ENCODE measurements at regions not wholly inside any gene's neighbourhood (a gene's known extent, or its start where the extent isn't known, plus 50 kb on each side); places are given as distances from the start of the nearest gene placed in this dataset.
"Not testable (repeated sequence)": the region's sequence is repeated elsewhere in the genome, so short reads cannot be mapped to it uniquely, and the experiment has no call there.

GRCh38 chr16:51522902-51523301 is 371.8 kb upstream of the SALL1 start:
- Histone ChIP-seq H3K27me3 (ENCODE audit: insufficient read depth in 3 of 3, low read length in 2 of 3) (peaks cover 0 to 2% (median 0%) of the 10 kb centered on the region in 3 donors), H3K4me1 (no peaks in the 10 kb centered on the region), H3K4me3 (no peak overlapping the region), H3K27ac (no peak overlapping the region), H3K36me3 (ENCODE audit: insufficient read depth in 1 of 2, low read depth in 1 of 2) (no peaks in the 10 kb centered on the region), H3K9me3 (no peaks in the 10 kb centered on the region)
- no peak for ATAC-seq
- intact Hi-C loops (cut with DNase I) = no loop called here
- no peak for TF ChIP-seq CTCF (IDR thresholded peaks at IDR 0.05)
- no peak for DNase-seq

GRCh38 chr16:51516960-51517359 is 365.9 kb upstream of the SALL1 start:
- H3K9me3 ChIP-seq; DNase-seq; H3K4me1 ChIP-seq; H3K27ac ChIP-seq; H3K36me3 ChIP-seq (ENCODE audit: insufficient read depth in 1 of 2, low read depth in 1 of 2); ATAC-seq; H3K4me3 ChIP-seq; H3K27me3 ChIP-seq (ENCODE audit: insufficient read depth in 3 of 3, low read length in 2 of 3); intact Hi-C loops (cut with DNase I): not testable (repeated sequence)
- 62 to 68% (median 62%) methylated on average over 4 of the region's 4 CpGs for WGBS, 3 donors

GRCh38 chr16:51510416-51510815 is 359.3 kb upstream of the SALL1 start:
- DNase-seq (no peak), ATAC-seq (no peak)
- Histone ChIP-seq H3K4me1 (no peaks in the 10 kb centered on the region), H3K27me3 (ENCODE audit: insufficient read depth in 3 of 3, low read length in 2 of 3) (no peaks in the 10 kb centered on the region), H3K36me3 (ENCODE audit: insufficient read depth in 1 of 2, low read depth in 1 of 2) (no peaks in the 10 kb centered on the region), H3K9me3 (no peaks in the 10 kb centered on the region), H3K27ac (no peak overlapping the region), H3K4me3 (no peak overlapping the region)
- intact Hi-C loops (cut with DNase I) = no loop called here
- TF ChIP-seq CTCF (IDR thresholded peaks at IDR 0.05) = no peak
- 65 to 76% (median 66%) methylated on average over 2 of the region's 2 CpGs for WGBS, 3 donors

- ATAC-seq (no peak), DNase-seq (no peak)
- Histone ChIP-seq H3K4me1 (no peaks in the 10 kb centered on the region), H3K27me3 (ENCODE audit: insufficient read depth in 3 of 3, low read length in 2 of 3) (no peaks in the 10 kb centered on the region), H3K27ac (no peak overlapping the region), H3K36me3 (ENCODE audit: insufficient read depth in 1 of 2, low read depth in 1 of 2) (no peaks in the 10 kb centered on the region), H3K4me3 (no peak overlapping the region), H3K9me3 (no peaks in the 10 kb centered on the region)
- 83 to 88% (median 84%) methylated on average over 1 of the region's 1 CpG for WGBS, 3 donors
- intact Hi-C loops (cut with DNase I) = no loop called here
- no peak for TF ChIP-seq CTCF (IDR thresholded peaks at IDR 0.05)
Observed at GRCh38 chr16:51509336-51509735, 358.3 kb upstream of the SALL1 start.

- no peak for DNase-seq
- no peaks in the 10 kb centered on the region for H3K27me3 ChIP-seq (ENCODE audit: insufficient read depth in 3 of 3, low read length in 2 of 3)
- no peak overlapping the region for H3K27ac ChIP-seq
- no peak for TF ChIP-seq CTCF (IDR thresholded peaks at IDR 0.05)
- H3K4me3 ChIP-seq = no peak overlapping the region
- 56 to 66% (median 65%) methylated on average over 4 of the region's 4 CpGs for WGBS, 3 donors
- intact Hi-C loops (cut with DNase I) = no loop called here
- H3K36me3 ChIP-seq (ENCODE audit: insufficient read depth in 1 of 2, low read depth in 1 of 2) = no peaks in the 10 kb centered on the region
- no peak for ATAC-seq
- H3K4me1 ChIP-seq = no peaks in the 10 kb centered on the region
- H3K9me3 ChIP-seq = no peaks in the 10 kb centered on the region
Observed at GRCh38 chr16:51508490-51509212, 357.6 kb upstream of the SALL1 start.

Data from psoas muscle (tissue), 7 donors.